Fibroblast of lung (primary cell): ENCODE measurements at regions not wholly inside any gene's neighbourhood (a gene's known extent, or its start where the extent isn't known, plus 50 kb on each side); places are given as distances from the start of the nearest gene placed in this dataset.

Experiments
- DNase-seq, 2 donors: peaks; one replicate each; pipeline versions ENCODE4 v3.0.0 to v3.0.0-alpha.2; 2010; ENCODE audit warnings: low read depth in 2 of 2
- H2AFZ ChIP-seq: 2 replicates; pipeline ENCODE4 v1.5.1; 2012; ENCODE audit warnings: low read length, control low read depth, inconsistent platforms
- H3K27ac ChIP-seq: 2 replicates; pipeline ENCODE4 v1.5.1; 2011; ENCODE audit warnings: low read length, control low read depth; ENCODE audit not compliant: insufficient read depth
- H3K27me3 ChIP-seq: 2 replicates; pipeline ENCODE4 v1.5.1; 2011; ENCODE audit warnings: mild to moderate bottlenecking, low read length; ENCODE audit not compliant: control insufficient read depth, insufficient read depth
- H3K36me3 ChIP-seq: 2 replicates; pipeline ENCODE4 v1.5.1; 2011; ENCODE audit warnings: low read length; ENCODE audit not compliant: control insufficient read depth, insufficient read depth
- H3K4me1 ChIP-seq: 2 replicates; pipeline ENCODE4 v1.5.1; 2011; ENCODE audit warnings: low read length; ENCODE audit not compliant: control insufficient read depth, insufficient read depth; ENCODE audit errors: extremely low read depth
- H3K4me2 ChIP-seq: 2 replicates; pipeline ENCODE4 v1.5.1; 2011; ENCODE audit warnings: low read length, control low read depth; ENCODE audit not compliant: insufficient read depth; ENCODE audit errors: extremely low read depth
- H3K4me3 ChIP-seq, 4 experiments: fragments of 200-600 bp in 1 of 4; sonication (generic) in 1 of 4; replicated peaks in 1 of 4; 2 replicates each; pipeline ENCODE4 v1.5.1; 2011 to 2016; ENCODE audit warnings: low read length in 4 of 4, low read depth in 3 of 4, mild to moderate bottlenecking in 3 of 4, control low read depth in 2 of 4, inconsistent platforms in 1 of 4, mixed read lengths in 1 of 4; ENCODE audit not compliant: insufficient read depth in 1 of 4; ENCODE audit errors: control extremely low read depth in 1 of 4
- H3K79me2 ChIP-seq: 2 replicates; pipeline ENCODE4 v1.5.1; 2012; ENCODE audit warnings: mild to moderate bottlenecking, low read length, inconsistent platforms; ENCODE audit not compliant: control insufficient read depth, insufficient read depth
- H3K9ac ChIP-seq: 2 replicates; pipeline ENCODE4 v1.5.1; 2011; ENCODE audit warnings: mild to moderate bottlenecking, low read length, control low read depth; ENCODE audit not compliant: insufficient read depth
- H3K9me3 ChIP-seq: 2 replicates; pipeline ENCODE4 v1.5.1; 2012; ENCODE audit warnings: low read depth, low read length; ENCODE audit not compliant: control insufficient read depth, insufficient read depth
- H4K20me1 ChIP-seq: 2 replicates; pipeline ENCODE4 v1.5.1; 2011; ENCODE audit warnings: low read length; ENCODE audit not compliant: control insufficient read depth, insufficient read depth; ENCODE audit errors: extremely low read depth
- EZH2 ChIP-seq: IDR thresholded peaks from 2 replicates; pipeline ENCODE4 v1.5.1; 2012; ENCODE audit warnings: low read length, control low read depth, mild to moderate bottlenecking; ENCODE audit errors: missing control alignments
- TF ChIP-seq, protein P1 (sequence below), 2 donors: IDR thresholded peaks in 1 of 2; conservative IDR thresholded peaks in 1 of 2; 1 replicate in 1 of 2; 2 replicates in 1 of 2; pipeline ENCODE4 v1.5.1; 2011 to 2012; ENCODE audit warnings: low read length in 2 of 2, control low read depth in 1 of 2, inconsistent platforms in 1 of 2, low read depth in 1 of 2, mild to moderate bottlenecking in 1 of 2

DNA sequence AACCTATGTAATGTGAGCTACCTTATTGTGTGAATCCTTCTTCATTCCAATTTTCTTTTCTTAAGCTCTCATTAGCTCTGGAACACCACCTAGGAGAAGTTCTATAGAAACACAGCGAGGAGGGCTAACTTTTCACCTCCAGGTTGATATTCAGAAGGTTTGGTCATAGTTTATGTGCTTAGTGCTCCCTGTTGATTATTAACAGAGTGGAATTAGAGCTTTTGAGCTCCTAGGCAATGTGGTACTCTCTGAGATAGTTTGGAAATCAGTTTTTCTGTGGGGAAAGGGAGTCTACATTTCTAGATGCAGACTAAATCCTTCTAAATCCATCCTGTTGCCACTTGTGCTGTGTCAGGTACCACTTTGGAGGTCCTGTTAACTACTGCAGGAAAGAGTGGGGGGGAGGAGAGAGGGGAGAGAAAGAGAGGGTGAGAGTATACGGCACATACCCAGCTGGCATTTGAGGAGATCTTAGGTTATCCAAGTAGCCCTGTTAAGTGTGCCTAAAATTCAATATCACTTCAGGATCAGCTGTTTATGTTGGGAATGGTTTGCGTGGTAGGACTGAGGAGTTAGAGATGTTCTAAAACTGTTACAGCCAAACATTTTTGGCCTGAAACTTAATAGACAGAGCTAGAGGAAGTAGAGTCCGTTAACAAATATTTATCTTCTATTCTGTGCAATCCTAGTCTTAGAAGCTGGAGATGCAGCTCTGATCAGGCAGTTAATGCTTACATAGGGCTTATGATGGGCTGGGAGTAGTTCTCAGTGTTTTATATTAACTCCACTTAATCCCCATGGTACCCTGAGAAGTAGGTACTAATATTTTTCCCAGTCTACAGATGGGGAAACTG lies 117.5 kb upstream of the PROK2 start:
- no peaks in the 10 kb centered on the region for H3K79me2 ChIP-seq
- no peak for DNase-seq
- no peak overlapping the region for H3K27ac ChIP-seq
- H3K4me2 ChIP-seq: no peak overlapping the region
- H3K36me3 ChIP-seq: no peaks in the 10 kb centered on the region
- TF ChIP-seq EZH2: no peak
- TF ChIP-seq, protein P1, sequence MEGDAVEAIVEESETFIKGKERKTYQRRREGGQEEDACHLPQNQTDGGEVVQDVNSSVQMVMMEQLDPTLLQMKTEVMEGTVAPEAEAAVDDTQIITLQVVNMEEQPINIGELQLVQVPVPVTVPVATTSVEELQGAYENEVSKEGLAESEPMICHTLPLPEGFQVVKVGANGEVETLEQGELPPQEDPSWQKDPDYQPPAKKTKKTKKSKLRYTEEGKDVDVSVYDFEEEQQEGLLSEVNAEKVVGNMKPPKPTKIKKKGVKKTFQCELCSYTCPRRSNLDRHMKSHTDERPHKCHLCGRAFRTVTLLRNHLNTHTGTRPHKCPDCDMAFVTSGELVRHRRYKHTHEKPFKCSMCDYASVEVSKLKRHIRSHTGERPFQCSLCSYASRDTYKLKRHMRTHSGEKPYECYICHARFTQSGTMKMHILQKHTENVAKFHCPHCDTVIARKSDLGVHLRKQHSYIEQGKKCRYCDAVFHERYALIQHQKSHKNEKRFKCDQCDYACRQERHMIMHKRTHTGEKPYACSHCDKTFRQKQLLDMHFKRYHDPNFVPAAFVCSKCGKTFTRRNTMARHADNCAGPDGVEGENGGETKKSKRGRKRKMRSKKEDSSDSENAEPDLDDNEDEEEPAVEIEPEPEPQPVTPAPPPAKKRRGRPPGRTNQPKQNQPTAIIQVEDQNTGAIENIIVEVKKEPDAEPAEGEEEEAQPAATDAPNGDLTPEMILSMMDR (conservative IDR thresholded peaks at IDR 0.05 in 1 of 2, IDR thresholded peaks at IDR 0.05 in 1 of 2; ENCODE audit: low read depth in 1 of 2, low read length in 2 of 2): no peak
- no peak overlapping the region for H2AFZ ChIP-seq
- no peaks in the 10 kb centered on the region for H3K9me3 ChIP-seq
- H3K9ac ChIP-seq: no peak overlapping the region
- H3K4me1 ChIP-seq: no peaks in the 10 kb centered on the region
- H4K20me1 ChIP-seq: no peaks in the 10 kb centered on the region
- H3K27me3 ChIP-seq: no peaks in the 10 kb centered on the region
- no peak overlapping the region for H3K4me3 ChIP-seq

DNA sequence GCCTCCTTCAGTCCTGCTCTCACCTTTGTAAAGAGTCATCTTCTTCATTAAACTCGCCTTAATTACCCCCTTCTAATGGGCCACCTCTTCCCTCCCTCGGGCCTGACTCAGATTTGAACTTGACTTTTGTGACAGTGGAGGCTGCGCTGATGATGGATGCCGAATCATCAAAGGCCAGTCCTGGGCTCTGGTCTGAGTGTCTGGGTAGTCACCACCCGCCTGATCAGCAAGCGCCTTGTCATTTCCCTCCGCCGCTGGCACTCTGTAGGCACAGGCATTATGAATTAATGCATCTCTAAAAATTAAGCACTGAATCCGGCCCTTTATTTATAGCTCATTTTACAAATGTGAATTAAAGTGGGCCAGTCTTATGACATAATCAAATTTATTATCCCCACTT lies 116.7 kb upstream of the PROK2 start:
- Histone ChIP-seq H3K4me2 (no peak overlapping the region), H3K4me1 (no peaks in the 10 kb centered on the region), H4K20me1 (no peaks in the 10 kb centered on the region), H3K4me3 (no peak overlapping the region), H3K27me3 (no peaks in the 10 kb centered on the region), H3K9me3 (no peaks in the 10 kb centered on the region), H3K9ac (no peak overlapping the region), H3K36me3 (no peaks in the 10 kb centered on the region), H3K79me2 (no peaks in the 10 kb centered on the region), H3K27ac (no peak overlapping the region), H2AFZ (no peak overlapping the region)
- no peak for TF ChIP-seq EZH2
- TF ChIP-seq, protein P1 (conservative IDR thresholded peaks at IDR 0.05 in 1 of 2, IDR thresholded peaks at IDR 0.05 in 1 of 2; ENCODE audit: low read depth in 1 of 2, low read length in 2 of 2): no peak
- no peak for DNase-seq

DNA sequence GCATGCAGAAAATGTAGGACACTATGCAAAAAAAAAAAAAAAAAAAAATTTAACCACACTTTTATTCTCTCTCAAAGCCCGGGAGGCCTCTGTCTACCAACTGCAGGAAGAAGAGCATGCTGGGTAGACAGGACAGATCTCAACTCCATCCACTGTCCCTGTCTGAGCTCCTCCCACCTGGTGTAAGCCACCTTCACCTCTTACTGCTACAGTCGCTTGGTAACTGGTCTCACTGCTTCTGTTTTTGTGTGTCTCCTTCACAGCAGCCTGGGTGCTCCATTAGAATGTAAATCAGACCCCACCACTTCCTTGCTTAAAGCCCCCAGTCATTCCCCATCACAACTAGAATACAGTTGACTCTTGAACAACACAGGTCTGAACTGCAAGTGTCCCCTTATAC lies 115.1 kb upstream of the PROK2 start:
- Histone ChIP-seq H3K27me3 (peaks cover 2% of the 10 kb centered on the region), H2AFZ (no peak overlapping the region), H3K4me2 (no peak overlapping the region), H3K9ac (no peak overlapping the region), H3K9me3 (no peaks in the 10 kb centered on the region), H3K36me3 (no peaks in the 10 kb centered on the region), H4K20me1 (no peaks in the 10 kb centered on the region), H3K4me3 (no peak overlapping the region), H3K79me2 (no peaks in the 10 kb centered on the region), H3K27ac (no peak overlapping the region), H3K4me1 (no peaks in the 10 kb centered on the region)
- no peak for TF ChIP-seq EZH2
- TF ChIP-seq, protein P1 (conservative IDR thresholded peaks at IDR 0.05 in 1 of 2, IDR thresholded peaks at IDR 0.05 in 1 of 2; ENCODE audit: low read depth in 1 of 2, low read length in 2 of 2): no peak
- DNase-seq: no peak
